WTC11 (cell line): ENCODE measurements at regions not wholly inside any gene's neighbourhood (a gene's known extent, or its start where the extent isn't known, plus 50 kb on each side); places are given as distances from the start of the nearest gene placed in this dataset.

Experiments used
- ATAC-seq: fragments of 200-7000 bp; cut with Tn5 transposase; 2 replicates; pipeline ENCODE4 v1.10.0; 2021; ENCODE audit warnings: mild to moderate bottlenecking, moderate library complexity
- CTCF ChIA-PET: fragments of 300-600 bp; sonication (Branson Sonifier 250); formaldehyde crosslinking; loops from one replicate; lab custom pipeline; 2021; ENCODE audit warnings: antibody characterized with exemption; lab: Charles Lee
- POLR2A ChIA-PET: fragments of 350-600 bp; sonication (Branson Sonifier 250); formaldehyde crosslinking; loops from one replicate; lab custom pipeline; 2021; ENCODE audit warnings: antibody characterized with exemption; lab: Charles Lee
- DNase-seq: peaks from one replicate; pipeline ENCODE4 v3.0.0; 2021; ENCODE audit warnings: low spot score
- H3K27ac Mint-ChIP-seq: 2 replicates; pipeline ENCODE4 v1.8.0; 2021; ENCODE audit warnings: mixed read lengths
- H3K27me3 Mint-ChIP-seq: 2 replicates; pipeline ENCODE4 v1.8.0; 2021; ENCODE audit warnings: low read depth, mild to moderate bottlenecking, moderate library complexity, mixed read lengths
- H3K36me3 Mint-ChIP-seq: 2 replicates; pipeline ENCODE4 v1.8.0; 2021; ENCODE audit warnings: mixed read lengths
- H3K4me1 Mint-ChIP-seq: 2 replicates; pipeline ENCODE4 v1.8.0; 2022; ENCODE audit warnings: mixed read lengths
- H3K4me3 Mint-ChIP-seq: 2 replicates; pipeline ENCODE4 v1.8.0; 2021; ENCODE audit warnings: mild to moderate bottlenecking, moderate library complexity, mixed read lengths
- H3K9me3 Mint-ChIP-seq: 2 replicates; pipeline ENCODE4 v1.8.0; 2021; ENCODE audit warnings: mixed read lengths
- AFF4 ChIP-seq: sonication (generic); formaldehyde crosslinking; IDR thresholded peaks from 2 replicates; pipeline ENCODE4 v1.8.1; 2023; ENCODE audit warnings: mild to moderate bottlenecking, missing genetic modification reagents, borderline replicate concordance
- ATF1 ChIP-seq: sonication (generic); formaldehyde crosslinking; IDR thresholded peaks from 2 replicates; pipeline ENCODE4 v1.8.1; 2023; ENCODE audit warnings: mild to moderate bottlenecking, moderate library complexity, missing genetic modification reagents
- CREM ChIP-seq: sonication (generic); formaldehyde crosslinking; IDR thresholded peaks from 2 replicates; pipeline ENCODE4 v1.8.1; 2022; ENCODE audit warnings: mild to moderate bottlenecking, missing genetic modification reagents, moderate library complexity
- E2F5 ChIP-seq: sonication (generic); formaldehyde crosslinking; IDR thresholded peaks from 2 replicates; pipeline ENCODE4 v1.8.1; 2022; ENCODE audit warnings: mild to moderate bottlenecking, moderate library complexity, missing genetic modification reagents
- EMX1 ChIP-seq: fragments of 250-450 bp; sonication (Bioruptor Pico); IDR thresholded peaks from 2 replicates; pipeline ENCODE4 v1.8.0; 2021; ENCODE audit warnings: mild to moderate bottlenecking
- FOXP1 ChIP-seq: sonication (generic); formaldehyde crosslinking; IDR thresholded peaks from 2 replicates; pipeline ENCODE4 v1.8.0; 2022; ENCODE audit warnings: missing genetic modification reagents, mild to moderate bottlenecking, moderate library complexity, borderline replicate concordance
- GRHL2 ChIP-seq: fragments of 250-450 bp; sonication (Bioruptor Pico); IDR thresholded peaks from 2 replicates; pipeline ENCODE4 v1.8.0; 2022; ENCODE audit warnings: mild to moderate bottlenecking, moderate library complexity; ENCODE audit not compliant: insufficient replicate concordance, severe bottlenecking
- HMGA2 ChIP-seq: fragments of 250-450 bp; sonication (Bioruptor Pico); IDR thresholded peaks from 2 replicates; pipeline ENCODE4 v1.4.0; 2021; ENCODE audit warnings: mild to moderate bottlenecking, moderate library complexity
- JUN ChIP-seq: sonication (generic); formaldehyde crosslinking; IDR thresholded peaks from 2 replicates; pipeline ENCODE4 v1.8.0; 2023; ENCODE audit warnings: mild to moderate bottlenecking, missing genetic modification reagents
- KAT7 ChIP-seq: sonication (generic); formaldehyde crosslinking; IDR thresholded peaks from 2 replicates; pipeline ENCODE4 v1.8.1; 2023; ENCODE audit warnings: missing genetic modification reagents, mild to moderate bottlenecking, borderline replicate concordance
- MYBL2 ChIP-seq: sonication (generic); formaldehyde crosslinking; IDR thresholded peaks from 2 replicates; pipeline ENCODE4 v1.8.1; 2023; ENCODE audit warnings: mild to moderate bottlenecking, moderate library complexity, missing genetic modification reagents
- RORB ChIP-seq: fragments of 250-450 bp; sonication (Bioruptor Pico); IDR thresholded peaks from 2 replicates; pipeline ENCODE4 v1.9.0; 2021; ENCODE audit warnings: mild to moderate bottlenecking
- ZNF138 ChIP-seq: sonication (generic); formaldehyde crosslinking; conservative IDR thresholded peaks from 2 replicates; pipeline ENCODE4 v1.8.1; 2022; ENCODE audit warnings: mild to moderate bottlenecking, moderate library complexity, missing genetic modification reagents
- ZNF512 ChIP-seq: sonication (generic); formaldehyde crosslinking; IDR thresholded peaks from 2 replicates; pipeline ENCODE4 v1.8.1; 2022; ENCODE audit warnings: missing genetic modification reagents, borderline replicate concordance
- ZNF671 ChIP-seq: fragments of 250-450 bp; sonication (Bioruptor Pico); IDR thresholded peaks from 2 replicates; pipeline ENCODE4 v1.8.0; 2021; ENCODE audit warnings: mild to moderate bottlenecking
- ZSCAN18 ChIP-seq: fragments of 250-450 bp; sonication (Bioruptor Pico); IDR thresholded peaks from 2 replicates; pipeline ENCODE4 v2.1.2; 2022; ENCODE audit warnings: mild to moderate bottlenecking, moderate library complexity
- TF ChIP-seq, protein P1 (sequence below): fragments of 200-600 bp; IDR thresholded peaks from 2 replicates; pipeline ENCODE4 v1.8.0; 2022; ENCODE audit warnings: antibody characterized with exemption
- TF ChIP-seq, protein P2 (sequence below): sonication (generic); formaldehyde crosslinking; IDR thresholded peaks from 2 replicates; pipeline ENCODE4 v1.8.0; 2023; ENCODE audit warnings: mild to moderate bottlenecking, missing genetic modification reagents

GRCh38 chr2:196331143-196331542 is 159.8 kb upstream of the STK17B start:
- H3K4me3 Mint-ChIP-seq = no peak overlapping the region
- DNase-seq (no peak), ATAC-seq (no peak)
- ChIA-PET CTCF (no interaction called here), POLR2A (no interaction called here)
- H3K27ac Mint-ChIP-seq = 0 out of 2 replicates have a peak overlapping the region, but pooled peaks have one; percentile 3
- no peaks in the 10 kb centered on the region for H3K36me3 Mint-ChIP-seq
- no peak for TF ChIP-seq KAT7
- TF ChIP-seq ZNF138 (CRISPR knock-in tag) = no peak
- no peak for TF ChIP-seq ZNF671
- H3K4me1 Mint-ChIP-seq = no peaks in the 10 kb centered on the region; the same call in 1 of the 2 replicates
- H3K9me3 Mint-ChIP-seq = no peaks in the 10 kb centered on the region
- no peaks in the 10 kb centered on the region for H3K27me3 Mint-ChIP-seq

- DNase-seq = no peak
- no peaks in the 10 kb centered on the region for H3K27me3 Mint-ChIP-seq
- H3K27ac Mint-ChIP-seq = no peak overlapping the region
- ChIA-PET POLR2A (no interaction called here), CTCF (no interaction called here)
- H3K9me3 Mint-ChIP-seq = no peaks in the 10 kb centered on the region
- no peak overlapping the region for H3K4me3 Mint-ChIP-seq
- ATAC-seq = no peak
- H3K4me1 Mint-ChIP-seq = no peaks in the 10 kb centered on the region; the same call in 1 of the 2 replicates
- no peak for TF ChIP-seq RORB (CRISPR knock-in tag)
- no peak for TF ChIP-seq ATF1
- TF ChIP-seq KAT7 = no peak
- TF ChIP-seq EMX1 (CRISPR knock-in tag) = no peak
- no peak for TF ChIP-seq ZNF512 (CRISPR knock-in tag)
- TF ChIP-seq, protein P1, sequence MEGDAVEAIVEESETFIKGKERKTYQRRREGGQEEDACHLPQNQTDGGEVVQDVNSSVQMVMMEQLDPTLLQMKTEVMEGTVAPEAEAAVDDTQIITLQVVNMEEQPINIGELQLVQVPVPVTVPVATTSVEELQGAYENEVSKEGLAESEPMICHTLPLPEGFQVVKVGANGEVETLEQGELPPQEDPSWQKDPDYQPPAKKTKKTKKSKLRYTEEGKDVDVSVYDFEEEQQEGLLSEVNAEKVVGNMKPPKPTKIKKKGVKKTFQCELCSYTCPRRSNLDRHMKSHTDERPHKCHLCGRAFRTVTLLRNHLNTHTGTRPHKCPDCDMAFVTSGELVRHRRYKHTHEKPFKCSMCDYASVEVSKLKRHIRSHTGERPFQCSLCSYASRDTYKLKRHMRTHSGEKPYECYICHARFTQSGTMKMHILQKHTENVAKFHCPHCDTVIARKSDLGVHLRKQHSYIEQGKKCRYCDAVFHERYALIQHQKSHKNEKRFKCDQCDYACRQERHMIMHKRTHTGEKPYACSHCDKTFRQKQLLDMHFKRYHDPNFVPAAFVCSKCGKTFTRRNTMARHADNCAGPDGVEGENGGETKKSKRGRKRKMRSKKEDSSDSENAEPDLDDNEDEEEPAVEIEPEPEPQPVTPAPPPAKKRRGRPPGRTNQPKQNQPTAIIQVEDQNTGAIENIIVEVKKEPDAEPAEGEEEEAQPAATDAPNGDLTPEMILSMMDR = no peak
- no peaks in the 10 kb centered on the region for H3K36me3 Mint-ChIP-seq
Measured at GRCh38 chr2:196331851-196332250, 160.5 kb upstream of the STK17B start.

DNA sequence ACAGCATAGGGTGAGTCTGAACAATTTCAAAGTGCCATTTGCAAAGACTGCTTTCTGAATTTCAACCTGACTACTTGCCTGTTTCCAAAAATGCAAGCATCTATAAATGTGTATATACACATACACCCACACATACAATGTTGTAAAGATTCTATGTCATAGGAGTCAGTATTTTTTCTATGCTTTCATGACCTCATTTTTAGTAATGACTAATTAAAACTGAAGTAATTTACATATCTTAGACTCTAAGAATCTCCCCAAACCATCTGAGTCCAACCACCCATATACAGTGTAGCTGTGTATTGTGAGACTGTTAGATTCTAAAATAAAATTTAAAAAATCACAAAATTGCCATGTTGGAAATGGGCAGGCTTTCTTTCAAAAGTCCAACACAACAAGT is 162.0 kb upstream of the STK17B start:
- no peak overlapping the region for H3K4me3 Mint-ChIP-seq
- no peaks in the 10 kb centered on the region for H3K36me3 Mint-ChIP-seq
- ChIA-PET CTCF (interaction anchor here (1.0 kb wide), 1 partner anchor 120 kb away, joined by 3 read pairs; no protein-coding TSS in a partner anchor), POLR2A (no interaction called here)
- ATAC-seq (no peak), DNase-seq (no peak)
- H3K27me3 Mint-ChIP-seq = no peaks in the 10 kb centered on the region
- H3K9me3 Mint-ChIP-seq = no peaks in the 10 kb centered on the region
- TF ChIP-seq MYBL2 (CRISPR knock-in tag) = no peak
- TF ChIP-seq FOXP1 = no peak
- no peak for TF ChIP-seq E2F5 (CRISPR knock-in tag)
- TF ChIP-seq HMGA2 (CRISPR knock-in tag) = no peak
- TF ChIP-seq, protein P2, sequence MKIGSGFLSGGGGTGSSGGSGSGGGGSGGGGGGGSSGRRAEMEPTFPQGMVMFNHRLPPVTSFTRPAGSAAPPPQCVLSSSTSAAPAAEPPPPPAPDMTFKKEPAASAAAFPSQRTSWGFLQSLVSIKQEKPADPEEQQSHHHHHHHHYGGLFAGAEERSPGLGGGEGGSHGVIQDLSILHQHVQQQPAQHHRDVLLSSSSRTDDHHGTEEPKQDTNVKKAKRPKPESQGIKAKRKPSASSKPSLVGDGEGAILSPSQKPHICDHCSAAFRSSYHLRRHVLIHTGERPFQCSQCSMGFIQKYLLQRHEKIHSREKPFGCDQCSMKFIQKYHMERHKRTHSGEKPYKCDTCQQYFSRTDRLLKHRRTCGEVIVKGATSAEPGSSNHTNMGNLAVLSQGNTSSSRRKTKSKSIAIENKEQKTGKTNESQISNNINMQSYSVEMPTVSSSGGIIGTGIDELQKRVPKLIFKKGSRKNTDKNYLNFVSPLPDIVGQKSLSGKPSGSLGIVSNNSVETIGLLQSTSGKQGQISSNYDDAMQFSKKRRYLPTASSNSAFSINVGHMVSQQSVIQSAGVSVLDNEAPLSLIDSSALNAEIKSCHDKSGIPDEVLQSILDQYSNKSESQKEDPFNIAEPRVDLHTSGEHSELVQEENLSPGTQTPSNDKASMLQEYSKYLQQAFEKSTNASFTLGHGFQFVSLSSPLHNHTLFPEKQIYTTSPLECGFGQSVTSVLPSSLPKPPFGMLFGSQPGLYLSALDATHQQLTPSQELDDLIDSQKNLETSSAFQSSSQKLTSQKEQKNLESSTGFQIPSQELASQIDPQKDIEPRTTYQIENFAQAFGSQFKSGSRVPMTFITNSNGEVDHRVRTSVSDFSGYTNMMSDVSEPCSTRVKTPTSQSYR = no peak
- H3K27ac Mint-ChIP-seq = no peak overlapping the region
- no peaks in the 10 kb centered on the region; the same call in 1 of the 2 replicates for H3K4me1 Mint-ChIP-seq

GRCh38 chr2:196334710-196335109 is 163.3 kb upstream of the STK17B start:
- ChIA-PET POLR2A (no interaction called here), CTCF (interaction anchor here (0.8 kb wide), 1 partner anchor 30 kb away, joined by 3 read pairs; no protein-coding TSS in a partner anchor)
- Mint-ChIP-seq H3K36me3 (no peaks in the 10 kb centered on the region), H3K4me1 (no peaks in the 10 kb centered on the region; the same call in 1 of the 2 replicates), H3K27ac (no peak overlapping the region), H3K27me3 (no peaks in the 10 kb centered on the region), H3K9me3 (no peaks in the 10 kb centered on the region), H3K4me3 (no peak overlapping the region)
- DNase-seq (no peak), ATAC-seq (no peak)
- TF ChIP-seq ZSCAN18 (CRISPR knock-in tag) = no peak
- no peak for TF ChIP-seq AFF4
- no peak for TF ChIP-seq JUN (CRISPR knock-in tag)
- TF ChIP-seq GRHL2 = no peak
- no peak for TF ChIP-seq CREM (CRISPR knock-in tag)
